MCF 10A (cell line): ENCODE measurements at regions not wholly inside any gene's neighbourhood (a gene's known extent, or its start where the extent isn't known, plus 50 kb on each side); places are given as distances from the start of the nearest gene placed in this dataset.

Experiments used
- BruUV-seq: library from RNA; stranded (reverse); fragments of 400-500 nt; replicated peaks from 2 replicates; lab custom pipeline; 2021; lab: Mats Ljungman, UMichigan
- CTCF ChIA-PET: fragments of 300-600 bp; sonication (Branson Sonifier 250); formaldehyde crosslinking; extraction: SDS; loops from one replicate; lab custom pipeline; 2021; ENCODE audit warnings: antibody characterized with exemption, inconsistent platforms; lab: Yijun Ruan, JAX
- POLR2A ChIA-PET: fragments of 300-600, 350-650 bp; sonication (Branson Sonifier 250); formaldehyde crosslinking; extraction: SDS; loops from one replicate; lab custom pipeline; 2020; ENCODE audit warnings: antibody characterized with exemption, inconsistent platforms; lab: Yijun Ruan, JAX
- DNase-seq: peaks from one replicate; pipeline ENCODE4 v3.0.0-alpha.2; 2018; ENCODE audit not compliant: unreplicated experiment
- H3K27ac Mint-ChIP-seq: one replicate; pipeline ENCODE4 v1.8.0; 2022; ENCODE audit warnings: mild to moderate bottlenecking, low read depth, mixed read lengths; ENCODE audit not compliant: unreplicated experiment
- H3K27me3 Mint-ChIP-seq: one replicate; pipeline ENCODE4 v1.8.0; 2022; ENCODE audit warnings: mixed read lengths; ENCODE audit not compliant: insufficient read depth, unreplicated experiment
- H3K36me3 Mint-ChIP-seq: one replicate; pipeline ENCODE4 v1.8.0; 2022; ENCODE audit warnings: mild to moderate bottlenecking, moderate library complexity, mixed read lengths; ENCODE audit not compliant: insufficient read depth, unreplicated experiment
- H3K4me1 Mint-ChIP-seq: one replicate; pipeline ENCODE4 v1.8.0; 2022; ENCODE audit warnings: mixed read lengths; ENCODE audit not compliant: insufficient read depth, unreplicated experiment
- H3K4me3 Mint-ChIP-seq: one replicate; pipeline ENCODE4 v1.8.0; 2022; ENCODE audit warnings: mild to moderate bottlenecking, moderate library complexity, mixed read lengths; ENCODE audit not compliant: unreplicated experiment
- H3K9me3 Mint-ChIP-seq: one replicate; pipeline ENCODE4 v1.8.0; 2022; ENCODE audit warnings: mixed read lengths; ENCODE audit not compliant: unreplicated experiment
- CTCF ChIP-seq: fragments of 200-600 bp; IDR thresholded peaks from one replicate; pipeline ENCODE4 v1.8.0; 2022; ENCODE audit warnings: antibody characterized with exemption, mild to moderate bottlenecking; ENCODE audit not compliant: unreplicated experiment
- intact Hi-C: fragments of 100-400 bp; cut with micrococcal nuclease; formaldehyde crosslinking; loops from 2 replicates; pipeline ENCODE4 v1.14.1; 2022

GRCh38 chr18:56517761-56518160 is 120.6 kb downstream of the TXNL1 start:
- H3K27me3 Mint-ChIP-seq: no peaks in the 10 kb centered on the region

GRCh38 chr18:56517196-56517595 is 121.2 kb downstream of the TXNL1 start:
- ChIA-PET CTCF (no interaction called here), POLR2A (no interaction called here)
- Mint-ChIP-seq H3K9me3 (no peaks in the 10 kb centered on the region), H3K36me3 (peaks cover 6% of the 10 kb centered on the region), H3K4me1 (no peaks in the 10 kb centered on the region), H3K27ac (no peak overlapping the region), H3K4me3 (no peak overlapping the region), H3K27me3 (no peaks in the 10 kb centered on the region)
- no peak for TF ChIP-seq CTCF
- BruUV-seq: no TSS peak
- intact Hi-C loops: no loop called here
- DNase-seq: no peak

More at GRCh38 chr18:56517761-56518160, 120.6 kb downstream of the TXNL1 start:
- intact Hi-C loops: no loop called here
- ChIA-PET CTCF (no interaction called here), POLR2A (no interaction called here)
- H3K27ac Mint-ChIP-seq: no peak overlapping the region
- H3K4me1 Mint-ChIP-seq: no peaks in the 10 kb centered on the region
- no peak for TF ChIP-seq CTCF
- H3K9me3 Mint-ChIP-seq: no peaks in the 10 kb centered on the region
- BruUV-seq: no TSS peak
- no peak for DNase-seq
- peaks cover 6% of the 10 kb centered on the region for H3K36me3 Mint-ChIP-seq
- H3K4me3 Mint-ChIP-seq: no peak overlapping the region

GRCh38 chr18:56516789-56517188 is 121.6 kb downstream of the TXNL1 start:
- intact Hi-C loops: no loop called here
- Mint-ChIP-seq H3K4me3 (no peak overlapping the region), H3K27me3 (no peaks in the 10 kb centered on the region), H3K4me1 (no peaks in the 10 kb centered on the region), H3K27ac (no peak overlapping the region), H3K36me3 (peaks cover 6% of the 10 kb centered on the region), H3K9me3 (no peaks in the 10 kb centered on the region)
- ChIA-PET POLR2A (interaction anchor here (0.7 kb wide), 1 partner anchor 1101 kb away, joined by 3 read pairs; no protein-coding TSS in a partner anchor), CTCF (no interaction called here)
- no peak for TF ChIP-seq CTCF
- no peak for DNase-seq
- BruUV-seq: no TSS peak

- Mint-ChIP-seq H3K27ac (no peak overlapping the region), H3K36me3 (no peaks in the 10 kb centered on the region), H3K4me1 (no peaks in the 10 kb centered on the region), H3K27me3 (no peaks in the 10 kb centered on the region), H3K9me3 (no peaks in the 10 kb centered on the region), H3K4me3 (no peak overlapping the region)
- TF ChIP-seq CTCF: no peak
- POLR2A ChIA-PET: no interaction called here
- no TSS peak for BruUV-seq
- CTCF ChIA-PET: interaction anchor here (0.9 kb wide), 1 partner anchor 25 kb away, joined by 4 read pairs; no protein-coding TSS in a partner anchor
- intact Hi-C loops: no loop called here
- DNase-seq: peak; percentile 17
Observed at GRCh38 chr18:56515522-56515921, 122.9 kb downstream of the TXNL1 start.
